Sigmoid colon (tissue), 3 donors: ENCODE measurements at regions not wholly inside any gene's neighbourhood (a gene's known extent, or its start where the extent isn't known, plus 50 kb on each side); places are given as distances from the start of the nearest gene placed in this dataset.

Experiments used
- POLR2A ChIP-seq, 2 donors: fragments of 450-650 bp; IDR thresholded peaks; one replicate each; pipeline ENCODE4 v1.6.1; 2016; ENCODE audit warnings: antibody characterized with exemption in 2 of 2, mild to moderate bottlenecking in 2 of 2, moderate library complexity in 2 of 2
- TF ChIP-seq, protein P1 (sequence below), 4 experiments: fragments of 450-650 bp in 3 of 4; fragments of 200-600 bp in 1 of 4; IDR thresholded peaks; one replicate each; pipeline ENCODE4 v1.5.1; 2016 to 2019; ENCODE audit warnings: antibody characterized with exemption in 4 of 4, mild to moderate bottlenecking in 3 of 4, moderate library complexity in 2 of 4

DNA sequence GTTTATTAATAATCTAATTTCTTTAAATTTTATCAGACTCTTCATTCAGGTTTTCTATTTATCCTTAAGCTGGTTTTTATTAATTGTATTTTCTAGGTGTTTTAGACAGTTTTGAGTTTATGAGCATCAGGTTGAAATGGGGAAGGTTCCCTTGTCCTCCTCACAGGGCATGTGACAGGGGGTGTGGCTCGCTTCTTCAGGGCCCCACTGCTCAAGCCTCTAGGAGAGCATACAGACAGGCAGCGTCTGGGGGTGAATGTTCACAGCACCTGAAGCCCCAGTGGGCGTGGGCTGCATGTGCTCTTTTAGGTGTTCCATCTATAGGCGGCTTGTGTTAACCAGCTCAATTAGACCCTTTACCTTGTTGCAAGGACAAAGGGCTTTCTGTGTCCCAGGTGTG is 78.2 kb upstream of the RUFY1 start:
- TF ChIP-seq, protein P1, sequence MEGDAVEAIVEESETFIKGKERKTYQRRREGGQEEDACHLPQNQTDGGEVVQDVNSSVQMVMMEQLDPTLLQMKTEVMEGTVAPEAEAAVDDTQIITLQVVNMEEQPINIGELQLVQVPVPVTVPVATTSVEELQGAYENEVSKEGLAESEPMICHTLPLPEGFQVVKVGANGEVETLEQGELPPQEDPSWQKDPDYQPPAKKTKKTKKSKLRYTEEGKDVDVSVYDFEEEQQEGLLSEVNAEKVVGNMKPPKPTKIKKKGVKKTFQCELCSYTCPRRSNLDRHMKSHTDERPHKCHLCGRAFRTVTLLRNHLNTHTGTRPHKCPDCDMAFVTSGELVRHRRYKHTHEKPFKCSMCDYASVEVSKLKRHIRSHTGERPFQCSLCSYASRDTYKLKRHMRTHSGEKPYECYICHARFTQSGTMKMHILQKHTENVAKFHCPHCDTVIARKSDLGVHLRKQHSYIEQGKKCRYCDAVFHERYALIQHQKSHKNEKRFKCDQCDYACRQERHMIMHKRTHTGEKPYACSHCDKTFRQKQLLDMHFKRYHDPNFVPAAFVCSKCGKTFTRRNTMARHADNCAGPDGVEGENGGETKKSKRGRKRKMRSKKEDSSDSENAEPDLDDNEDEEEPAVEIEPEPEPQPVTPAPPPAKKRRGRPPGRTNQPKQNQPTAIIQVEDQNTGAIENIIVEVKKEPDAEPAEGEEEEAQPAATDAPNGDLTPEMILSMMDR (IDR thresholded peaks at IDR 0.05) = no peak
- TF ChIP-seq POLR2A (IDR thresholded peaks at IDR 0.05) = no peak
